Activated naive CD8-positive, alpha-beta T cell treated with anti-CD3 and anti-CD28 coated beads for 36 hours (primary cell): ENCODE measurements at regions not wholly inside any gene's neighbourhood (a gene's known extent, or its start where the extent isn't known, plus 50 kb on each side); places are given as distances from the start of the nearest gene placed in this dataset.
A peak's percentile ranks its signal among the peaks of the same experiment; 100 is the strongest.

ENCODE experiments used
- DNase-seq: peaks from one replicate; pipeline ENCODE4 v3.0.0; 2021
- H3K27ac Mint-ChIP-seq: one replicate; pipeline ENCODE4 v1.8.0; 2022; ENCODE audit warnings: mild to moderate bottlenecking, moderate library complexity, mixed read lengths
- H3K27me3 Mint-ChIP-seq: one replicate; pipeline ENCODE4 v1.8.0; 2022; ENCODE audit warnings: mild to moderate bottlenecking, mixed read lengths
- H3K36me3 Mint-ChIP-seq: one replicate; pipeline ENCODE4 v1.8.0; 2021; ENCODE audit warnings: mild to moderate bottlenecking, mixed read lengths
- H3K4me1 Mint-ChIP-seq: one replicate; pipeline ENCODE4 v1.8.0; 2021; ENCODE audit warnings: mixed read lengths
- H3K4me3 Mint-ChIP-seq: one replicate; pipeline ENCODE4 v1.8.0; 2022; ENCODE audit warnings: mild to moderate bottlenecking, moderate library complexity, mixed read lengths
- H3K9me3 Mint-ChIP-seq: one replicate; pipeline ENCODE4 v1.8.0; 2022; ENCODE audit warnings: mixed read lengths

DNA sequence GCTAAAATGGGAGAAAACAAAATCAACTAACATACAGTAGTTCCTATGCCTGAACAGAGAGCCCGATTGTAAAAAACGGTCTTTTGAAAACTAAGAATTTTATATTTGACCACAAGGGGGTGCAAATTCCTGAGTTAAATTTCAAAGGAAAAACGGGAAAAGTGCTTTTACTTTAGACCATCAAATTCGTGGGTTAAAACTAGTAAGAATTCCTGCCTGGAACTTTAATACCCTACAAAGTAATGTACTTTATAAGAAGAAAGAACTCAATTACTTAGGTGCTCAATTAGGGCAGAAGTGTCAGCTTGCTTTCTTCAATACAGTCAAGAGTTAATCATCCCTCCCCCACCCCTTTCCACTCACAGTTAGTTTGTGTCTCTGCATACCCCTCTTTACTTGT lies 69.8 kb downstream of the KCNRG start:
- no peak overlapping the region for H3K27ac Mint-ChIP-seq
- peaks cover 19% of the 10 kb centered on the region for H3K4me1 Mint-ChIP-seq
- DNase-seq: no peak
- peaks cover 14% of the 10 kb centered on the region for H3K27me3 Mint-ChIP-seq
- H3K36me3 Mint-ChIP-seq: peaks cover 24% of the 10 kb centered on the region
- H3K9me3 Mint-ChIP-seq: no peaks in the 10 kb centered on the region
- no peak overlapping the region for H3K4me3 Mint-ChIP-seq

GRCh38 chr13:50089633-50090032 lies 74.4 kb downstream of the KCNRG start:
- no peaks in the 10 kb centered on the region for H3K27me3 Mint-ChIP-seq
- H3K4me1 Mint-ChIP-seq: peaks cover 12% of the 10 kb centered on the region

GRCh38 chr13:50090211-50090610 lies 75.0 kb downstream of the KCNRG start:
- Mint-ChIP-seq H3K4me3 (no peak overlapping the region), H3K27me3 (no peaks in the 10 kb centered on the region), H3K27ac (no peak overlapping the region), H3K9me3 (no peaks in the 10 kb centered on the region), H3K4me1 (peaks cover 6% of the 10 kb centered on the region), H3K36me3 (peaks cover 9% of the 10 kb centered on the region)
- no peak for DNase-seq

More at GRCh38 chr13:50089633-50090032, 74.4 kb downstream of the KCNRG start:
- Mint-ChIP-seq H3K36me3 (peaks cover 9% of the 10 kb centered on the region), H3K9me3 (no peaks in the 10 kb centered on the region), H3K27ac (no peak overlapping the region), H3K4me3 (no peak overlapping the region)
- no peak for DNase-seq

DNA sequence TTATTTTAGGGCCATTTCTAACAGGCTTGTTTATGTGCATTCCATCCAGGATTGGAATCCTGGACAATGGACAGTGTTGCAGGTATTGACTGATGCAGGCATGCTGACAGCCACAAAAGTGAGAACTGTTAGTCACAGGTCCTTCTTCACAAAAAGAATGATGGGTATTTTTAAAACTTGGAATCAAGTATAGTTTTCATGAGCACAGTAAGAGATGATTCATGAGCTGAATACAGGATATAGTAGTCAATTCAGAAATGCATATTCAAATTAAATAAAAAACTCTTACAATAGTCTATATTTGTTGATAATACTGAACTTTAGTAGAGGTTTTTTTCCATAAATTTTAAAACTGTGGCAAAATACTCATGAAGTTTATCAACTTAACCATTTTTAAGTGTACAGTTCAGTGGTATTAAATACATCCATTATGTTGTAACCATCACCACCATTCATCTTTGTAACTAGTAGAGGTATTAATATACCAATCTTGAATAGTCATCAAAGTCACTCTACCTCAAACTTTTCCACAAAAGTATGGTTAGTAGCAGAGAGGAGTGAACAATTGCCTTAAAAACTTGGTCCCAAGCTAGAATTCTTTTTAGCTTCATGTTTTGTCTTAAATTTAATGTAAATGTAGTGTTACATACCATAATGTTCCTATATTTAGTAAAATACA lies 79.5 kb downstream of the KCNRG start:
- no peak overlapping the region for H3K27ac Mint-ChIP-seq
- no peaks in the 10 kb centered on the region for H3K27me3 Mint-ChIP-seq
- no peak for DNase-seq
- peaks cover 10% of the 10 kb centered on the region for H3K9me3 Mint-ChIP-seq
- H3K4me3 Mint-ChIP-seq: no peak overlapping the region
- H3K4me1 Mint-ChIP-seq: peaks cover 15% of the 10 kb centered on the region
- peaks cover 32% of the 10 kb centered on the region for H3K36me3 Mint-ChIP-seq

GRCh38 chr13:50098693-50099092 lies 83.4 kb downstream of the KCNRG start:
- peaks cover 44% of the 10 kb centered on the region for H3K36me3 Mint-ChIP-seq
- no peak overlapping the region for H3K4me3 Mint-ChIP-seq
- no peak overlapping the region for H3K27ac Mint-ChIP-seq
- H3K4me1 Mint-ChIP-seq: peaks cover 21% of the 10 kb centered on the region
- peaks cover 13% of the 10 kb centered on the region for H3K9me3 Mint-ChIP-seq
- no peaks in the 10 kb centered on the region for H3K27me3 Mint-ChIP-seq
- DNase-seq: no peak

- no peaks in the 10 kb centered on the region for H3K27me3 Mint-ChIP-seq
- DNase-seq: no peak
- H3K4me3 Mint-ChIP-seq: no peak overlapping the region
- peaks cover 41% of the 10 kb centered on the region for H3K36me3 Mint-ChIP-seq
- H3K9me3 Mint-ChIP-seq: peaks cover 13% of the 10 kb centered on the region
- no peak overlapping the region for H3K27ac Mint-ChIP-seq
- peaks cover 20% of the 10 kb centered on the region for H3K4me1 Mint-ChIP-seq
Measured at GRCh38 chr13:50099473-50099872, 84.2 kb downstream of the KCNRG start.

DNA sequence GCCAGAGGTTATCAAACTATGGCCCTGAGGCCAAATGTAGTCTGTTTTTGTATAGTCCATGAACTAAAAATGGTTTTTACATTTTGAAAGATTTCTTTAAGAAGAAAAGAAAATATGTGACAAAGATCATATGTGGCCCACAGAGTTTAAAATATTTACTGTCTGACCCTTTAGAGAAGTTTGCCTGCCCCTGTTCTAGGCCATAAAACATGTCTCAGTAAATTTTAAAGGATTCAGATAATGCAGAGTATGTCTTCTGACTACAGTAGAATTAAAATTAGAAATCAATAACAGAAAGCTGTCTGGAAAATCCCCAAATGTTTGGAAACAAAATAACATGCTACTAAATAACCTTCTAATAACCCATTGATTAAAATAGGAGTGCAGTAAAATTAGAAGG lies 86.3 kb downstream of the KCNRG start:
- no peak for DNase-seq
- peaks cover 44% of the 10 kb centered on the region for H3K36me3 Mint-ChIP-seq
- peaks cover 19% of the 10 kb centered on the region for H3K4me1 Mint-ChIP-seq
- H3K9me3 Mint-ChIP-seq: peaks cover 13% of the 10 kb centered on the region
- H3K4me3 Mint-ChIP-seq: no peak overlapping the region
- no peaks in the 10 kb centered on the region for H3K27me3 Mint-ChIP-seq
- H3K27ac Mint-ChIP-seq: no peak overlapping the region

GRCh38 chr13:50104493-50104892 lies 89.2 kb downstream of the KCNRG start:
- Mint-ChIP-seq H3K9me3 (peaks cover 2% of the 10 kb centered on the region), H3K27ac (no peak overlapping the region), H3K4me1 (peaks cover 22% of the 10 kb centered on the region)

DNA sequence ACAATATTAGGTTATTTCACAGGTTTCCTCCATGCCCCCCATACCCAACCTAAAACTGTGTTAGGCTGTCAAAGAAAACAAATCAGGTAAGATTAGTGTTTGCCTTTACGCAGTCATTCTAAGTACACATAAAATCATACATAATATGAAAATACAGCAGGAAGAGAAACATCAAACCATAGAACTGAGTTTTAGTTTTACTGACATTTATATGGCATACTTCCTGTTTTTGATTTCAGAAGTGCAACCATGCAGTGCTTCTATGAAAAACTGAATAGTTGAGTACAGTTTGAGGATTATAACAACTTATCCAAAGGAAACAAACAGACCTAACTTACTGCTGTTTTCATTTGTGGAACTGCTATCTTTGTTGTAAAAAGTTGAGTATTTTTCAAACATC lies 91.3 kb downstream of the KCNRG start:
- Mint-ChIP-seq H3K36me3 (peaks cover 17% of the 10 kb centered on the region), H3K9me3 (no peaks in the 10 kb centered on the region), H3K27me3 (no peaks in the 10 kb centered on the region), H3K4me3 (peak overlapping the region; percentile 24), H3K4me1 (peaks cover 22% of the 10 kb centered on the region), H3K27ac (peak overlapping the region; percentile 82)
- DNase-seq: no peak

More at GRCh38 chr13:50104493-50104892, 89.2 kb downstream of the KCNRG start:
- H3K4me3 Mint-ChIP-seq: no peak overlapping the region
- no peak for DNase-seq
- no peaks in the 10 kb centered on the region for H3K27me3 Mint-ChIP-seq
- H3K36me3 Mint-ChIP-seq: peaks cover 25% of the 10 kb centered on the region

DNA sequence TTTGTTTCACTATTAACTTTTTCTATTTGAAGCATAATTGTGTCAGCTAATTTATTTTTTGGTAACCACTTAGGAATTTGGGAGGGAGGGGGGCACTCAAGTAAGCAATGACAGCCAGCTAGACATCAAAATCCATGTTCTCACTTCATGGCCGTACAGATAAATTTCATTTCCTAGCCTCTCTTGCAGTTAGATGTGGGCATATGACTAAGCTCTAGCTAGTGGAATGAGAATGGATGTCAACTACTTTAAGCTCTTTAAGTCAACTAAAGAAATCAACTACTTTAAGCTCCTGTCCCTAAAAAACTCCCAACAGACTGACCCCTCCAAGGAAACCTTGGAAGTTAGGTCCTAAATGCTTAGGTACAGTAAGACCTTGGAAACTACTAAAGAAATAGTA lies 92.0 kb downstream of the KCNRG start:
- Mint-ChIP-seq H3K36me3 (peaks cover 15% of the 10 kb centered on the region), H3K27me3 (no peaks in the 10 kb centered on the region), H3K4me3 (no peak overlapping the region), H3K9me3 (no peaks in the 10 kb centered on the region), H3K4me1 (peaks cover 20% of the 10 kb centered on the region), H3K27ac (peak overlapping the region; percentile 27)
- no peak for DNase-seq

- Mint-ChIP-seq H3K27me3 (no peaks in the 10 kb centered on the region), H3K4me1 (no peaks in the 10 kb centered on the region), H3K27ac (no peak overlapping the region), H3K36me3 (no peaks in the 10 kb centered on the region), H3K9me3 (no peaks in the 10 kb centered on the region), H3K4me3 (no peak overlapping the region)
- DNase-seq: no peak
Measured at GRCh38 chr13:50114961-50115360, 99.7 kb downstream of the KCNRG start.

- H3K36me3 Mint-ChIP-seq: peaks cover under 1% of the 10 kb centered on the region
- H3K4me1 Mint-ChIP-seq: no peaks in the 10 kb centered on the region
- H3K27me3 Mint-ChIP-seq: no peaks in the 10 kb centered on the region
- no peaks in the 10 kb centered on the region for H3K9me3 Mint-ChIP-seq
- no peak overlapping the region for H3K4me3 Mint-ChIP-seq
- no peak for DNase-seq
- H3K27ac Mint-ChIP-seq: no peak overlapping the region
Measured at GRCh38 chr13:50115695-50116094, 100.5 kb downstream of the KCNRG start.

GRCh38 chr13:50116430-50116973 lies 101.3 kb downstream of the KCNRG start:
- no peak overlapping the region for H3K4me3 Mint-ChIP-seq
- peaks cover 2% of the 10 kb centered on the region for H3K36me3 Mint-ChIP-seq
- H3K27ac Mint-ChIP-seq: no peak overlapping the region
- H3K9me3 Mint-ChIP-seq: no peaks in the 10 kb centered on the region
- no peak for DNase-seq
- H3K4me1 Mint-ChIP-seq: peaks cover 2% of the 10 kb centered on the region
- H3K27me3 Mint-ChIP-seq: no peaks in the 10 kb centered on the region

DNA sequence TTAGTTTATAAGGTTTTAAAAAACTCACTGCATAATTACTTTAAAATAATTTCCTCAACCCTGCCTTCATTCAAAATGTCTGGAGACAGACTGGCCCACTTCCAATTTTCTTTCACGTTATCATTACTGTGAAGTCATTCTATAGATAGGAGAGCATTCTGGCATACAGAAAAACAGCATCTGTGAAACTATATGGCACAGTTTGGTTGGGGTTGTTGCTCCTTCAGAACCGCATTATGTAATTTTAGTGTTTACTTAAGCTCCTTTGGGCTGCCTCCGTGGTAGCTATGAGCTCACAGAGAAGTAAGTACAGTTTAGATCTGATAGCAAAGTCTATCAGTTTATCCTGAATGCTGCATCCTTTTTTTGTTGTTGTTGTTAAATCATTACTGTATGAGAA lies 104.3 kb downstream of the KCNRG start:
- no peak overlapping the region for H3K4me3 Mint-ChIP-seq
- peaks cover 22% of the 10 kb centered on the region for H3K4me1 Mint-ChIP-seq
- no peak overlapping the region for H3K27ac Mint-ChIP-seq
- peaks cover 3% of the 10 kb centered on the region for H3K27me3 Mint-ChIP-seq
- DNase-seq: no peak
- no peaks in the 10 kb centered on the region for H3K9me3 Mint-ChIP-seq
- peaks cover 8% of the 10 kb centered on the region for H3K36me3 Mint-ChIP-seq

- Mint-ChIP-seq H3K4me3 (no peak overlapping the region), H3K9me3 (peaks cover 2% of the 10 kb centered on the region)
Measured at GRCh38 chr13:50122455-50122854, 107.2 kb downstream of the KCNRG start.

GRCh38 chr13:50123002-50123401 lies 107.8 kb downstream of the KCNRG start:
- peak overlapping the region; percentile 82 for H3K4me3 Mint-ChIP-seq
- H3K27ac Mint-ChIP-seq: peak overlapping the region; percentile 89

More at GRCh38 chr13:50122455-50122854, 107.2 kb downstream of the KCNRG start:
- Mint-ChIP-seq H3K4me1 (peaks cover 35% of the 10 kb centered on the region), H3K27me3 (peaks cover 18% of the 10 kb centered on the region), H3K27ac (peak overlapping the region; percentile 55), H3K36me3 (peaks cover 13% of the 10 kb centered on the region)
- no peak for DNase-seq

More at GRCh38 chr13:50123002-50123401, 107.8 kb downstream of the KCNRG start:
- no peak for DNase-seq
- Mint-ChIP-seq H3K9me3 (peaks cover 2% of the 10 kb centered on the region), H3K36me3 (peaks cover 13% of the 10 kb centered on the region), H3K4me1 (peaks cover 36% of the 10 kb centered on the region), H3K27me3 (peaks cover 22% of the 10 kb centered on the region)
